ENCODE measurements at regions not wholly inside any gene's neighbourhood (a gene's known extent, or its start where the extent isn't known, plus 50 kb on each side); places are given as distances from the start of the nearest gene placed in this dataset.
"Not testable (repeated sequence)": the region's sequence is repeated elsewhere in the genome, so short reads cannot be mapped to it uniquely, and the experiment has no call there.

GRCh38 chr1:30517666-30518065, 205.7 kb downstream of the MATN1 start:
- not testable (repeated sequence) for H3K27ac ChIP-seq; H3K36me3 ChIP-seq; H3K4me1 ChIP-seq; H3K9me3 ChIP-seq (replicated peaks); DNase-seq; H3K27me3 ChIP-seq; H3K4me3 ChIP-seq

GRCh38 chr1:30517241-30517640, 206.1 kb downstream of the MATN1 start:
- H3K27me3 ChIP-seq; DNase-seq; H3K36me3 ChIP-seq; H3K27ac ChIP-seq; H3K9me3 ChIP-seq (replicated peaks); H3K4me3 ChIP-seq; H3K4me1 ChIP-seq: not testable (repeated sequence)

- H3K27me3 ChIP-seq = no peaks in the 10 kb centered on the region; the same call in 1 of the 2 replicates
- H3K4me3 ChIP-seq = no peak overlapping the region
- no peaks in the 10 kb centered on the region for H3K9me3 ChIP-seq (replicated peaks)
- DNase-seq = no peak
- no peaks in the 10 kb centered on the region for H3K36me3 ChIP-seq
- no peaks in the 10 kb centered on the region for H3K4me1 ChIP-seq
- no peak overlapping the region for H3K27ac ChIP-seq
These were observed 206.9 kb downstream of the MATN1 start for GRCh38 chr1:30516485-30516858.

GRCh38 chr1:30515755-30516484, 207.5 kb downstream of the MATN1 start:
- Histone ChIP-seq H3K27ac (no peak overlapping the region), H3K9me3 (replicated peaks) (no peaks in the 10 kb centered on the region), H3K36me3 (no peaks in the 10 kb centered on the region), H3K4me3 (no peak overlapping the region), H3K4me1 (no peaks in the 10 kb centered on the region), H3K27me3 (no peaks in the 10 kb centered on the region; the same call in 1 of the 2 replicates)
- no peak for DNase-seq

- DNase-seq = no peak
- Histone ChIP-seq H3K27ac (no peak overlapping the region), H3K9me3 (replicated peaks) (no peaks in the 10 kb centered on the region), H3K27me3 (no peaks in the 10 kb centered on the region; the same call in 1 of the 2 replicates), H3K4me3 (no peak overlapping the region), H3K36me3 (no peaks in the 10 kb centered on the region), H3K4me1 (no peaks in the 10 kb centered on the region)
These were observed 208.4 kb downstream of the MATN1 start for GRCh38 chr1:30514945-30515344.

GRCh38 chr1:30514137-30514654, 209.2 kb downstream of the MATN1 start:
- no peak for DNase-seq
- no peak overlapping the region for H3K27ac ChIP-seq

GRCh38 chr1:30513396-30514136, 209.8 kb downstream of the MATN1 start:
- no peak for DNase-seq
- Histone ChIP-seq H3K27me3 (no peaks in the 10 kb centered on the region; the same call in 1 of the 2 replicates), H3K4me3 (no peak overlapping the region), H3K4me1 (no peaks in the 10 kb centered on the region), H3K36me3 (no peaks in the 10 kb centered on the region), H3K27ac (no peak overlapping the region), H3K9me3 (replicated peaks) (no peaks in the 10 kb centered on the region)

More at GRCh38 chr1:30514137-30514654, 209.2 kb downstream of the MATN1 start:
- Histone ChIP-seq H3K4me3 (no peak overlapping the region), H3K9me3 (replicated peaks) (no peaks in the 10 kb centered on the region), H3K27me3 (no peaks in the 10 kb centered on the region; the same call in 1 of the 2 replicates), H3K36me3 (no peaks in the 10 kb centered on the region), H3K4me1 (no peaks in the 10 kb centered on the region)

- Histone ChIP-seq H3K36me3 (no peaks in the 10 kb centered on the region), H3K4me3 (no peak overlapping the region), H3K27ac (no peak overlapping the region), H3K9me3 (replicated peaks) (no peaks in the 10 kb centered on the region), H3K27me3 (peaks cover 4% of the 10 kb centered on the region; the same call in 1 of the 2 replicates), H3K4me1 (no peaks in the 10 kb centered on the region)
- DNase-seq = no peak
These were observed 210.5 kb downstream of the MATN1 start for GRCh38 chr1:30512914-30513265.

- no peaks in the 10 kb centered on the region for H3K9me3 ChIP-seq (replicated peaks)
- no peak for DNase-seq
- H3K4me3 ChIP-seq = no peak overlapping the region
- peaks cover 4% of the 10 kb centered on the region; the same call in 1 of the 2 replicates for H3K27me3 ChIP-seq
- H3K36me3 ChIP-seq = no peaks in the 10 kb centered on the region
- no peak overlapping the region for H3K27ac ChIP-seq
- H3K4me1 ChIP-seq = no peaks in the 10 kb centered on the region
These were observed 211.1 kb downstream of the MATN1 start for GRCh38 chr1:30511991-30512913.

- no peak for DNase-seq
- Histone ChIP-seq H3K4me3 (no peak overlapping the region), H3K27ac (no peak overlapping the region)
These were observed 211.8 kb downstream of the MATN1 start for GRCh38 chr1:30511563-30511962.

GRCh38 chr1:30511106-30511505, 212.3 kb downstream of the MATN1 start:
- Histone ChIP-seq H3K9me3 (replicated peaks) (no peaks in the 10 kb centered on the region), H3K27me3 (peaks cover 4% of the 10 kb centered on the region; the same call in 1 of the 2 replicates), H3K27ac (no peak overlapping the region), H3K4me1 (no peaks in the 10 kb centered on the region), H3K36me3 (no peaks in the 10 kb centered on the region), H3K4me3 (no peak overlapping the region)
- DNase-seq = no peak

More at GRCh38 chr1:30511563-30511962, 211.8 kb downstream of the MATN1 start:
- no peaks in the 10 kb centered on the region for H3K9me3 ChIP-seq (replicated peaks)
- no peaks in the 10 kb centered on the region for H3K4me1 ChIP-seq
- peaks cover 4% of the 10 kb centered on the region; the same call in 1 of the 2 replicates for H3K27me3 ChIP-seq
- no peaks in the 10 kb centered on the region for H3K36me3 ChIP-seq

GRCh38 chr1:30509670-30510069, 213.7 kb downstream of the MATN1 start:
- no peaks in the 10 kb centered on the region for H3K9me3 ChIP-seq (replicated peaks)
- H3K27me3 ChIP-seq = peaks cover 4% of the 10 kb centered on the region; the same call in 1 of the 2 replicates
- DNase-seq = no peak
- H3K36me3 ChIP-seq = no peaks in the 10 kb centered on the region
- no peak overlapping the region for H3K27ac ChIP-seq
- H3K4me3 ChIP-seq = no peak overlapping the region
- no peaks in the 10 kb centered on the region for H3K4me1 ChIP-seq

- no peak overlapping the region for H3K27ac ChIP-seq
- no peak overlapping the region for H3K4me3 ChIP-seq
- H3K27me3 ChIP-seq = peaks cover 4% of the 10 kb centered on the region; the same call in 1 of the 2 replicates
- no peaks in the 10 kb centered on the region for H3K4me1 ChIP-seq
- no peaks in the 10 kb centered on the region for H3K36me3 ChIP-seq
- DNase-seq = no peak
- no peaks in the 10 kb centered on the region for H3K9me3 ChIP-seq (replicated peaks)
These were observed 214.8 kb downstream of the MATN1 start for GRCh38 chr1:30508611-30509010.

GRCh38 chr1:30508175-30508448, 215.3 kb downstream of the MATN1 start:
- Histone ChIP-seq H3K9me3 (replicated peaks) (no peaks in the 10 kb centered on the region), H3K4me3 (no peak overlapping the region), H3K36me3 (no peaks in the 10 kb centered on the region), H3K27me3 (peaks cover 4% of the 10 kb centered on the region; the same call in 1 of the 2 replicates), H3K27ac (no peak overlapping the region), H3K4me1 (no peaks in the 10 kb centered on the region)
- DNase-seq = no peak
